ENCODE measurements at regions not wholly inside any gene's neighbourhood (a gene's known extent, or its start where the extent isn't known, plus 50 kb on each side); places are given as distances from the start of the nearest gene placed in this dataset.

- peak; percentile 78 for DNase-seq (ENCODE audit: low spot score)
These were observed 216.4 kb upstream of the DPP6 start for GRCh38 chr7:153835712-153836265.

GRCh38 chr7:153838591-153838990, 213.6 kb upstream of the DPP6 start:
- no peak for DNase-seq (ENCODE audit: low spot score)

- DNase-seq (ENCODE audit: low spot score), result no peak
These were observed 211.3 kb upstream of the DPP6 start for GRCh38 chr7:153840861-153841260.

GRCh38 chr7:153847828-153848227, 204.4 kb upstream of the DPP6 start:
- DNase-seq (ENCODE audit: low spot score), result no peak

- no peak for DNase-seq (ENCODE audit: low spot score)
These were observed 199.9 kb upstream of the DPP6 start for GRCh38 chr7:153852261-153852660.

- DNase-seq (ENCODE audit: low spot score), result no peak
These were observed 193.8 kb upstream of the DPP6 start for GRCh38 chr7:153858355-153858754.

- no peak for DNase-seq (ENCODE audit: low spot score)
These were observed 193.0 kb upstream of the DPP6 start for GRCh38 chr7:153859239-153859638.

GRCh38 chr7:153886506-153887441, 165.4 kb upstream of the DPP6 start:
- DNase-seq (ENCODE audit: low spot score), result peak; percentile 58

- DNase-seq (ENCODE audit: low spot score), result no peak
These were observed 164.2 kb upstream of the DPP6 start for GRCh38 chr7:153887749-153888569.

- no peak for DNase-seq (ENCODE audit: low spot score)
These were observed 160.2 kb upstream of the DPP6 start for GRCh38 chr7:153891990-153892389.

GRCh38 chr7:153902862-153903261, 149.3 kb upstream of the DPP6 start:
- no peak for DNase-seq (ENCODE audit: low spot score)

GRCh38 chr7:153912211-153912610, 140.0 kb upstream of the DPP6 start:
- DNase-seq (ENCODE audit: low spot score), result no peak

- no peak for DNase-seq (ENCODE audit: low spot score)
These were observed 132.1 kb upstream of the DPP6 start for GRCh38 chr7:153920126-153920525.

- no peak for DNase-seq (ENCODE audit: low spot score)
These were observed 131.3 kb upstream of the DPP6 start for GRCh38 chr7:153920897-153921296.

- DNase-seq (ENCODE audit: low spot score), result no peak
These were observed 130.8 kb upstream of the DPP6 start for GRCh38 chr7:153921408-153921807.

GRCh38 chr7:153930696-153931095, 121.5 kb upstream of the DPP6 start:
- DNase-seq (ENCODE audit: low spot score), result no peak

- no peak for DNase-seq (ENCODE audit: low spot score)
These were observed 118.2 kb upstream of the DPP6 start for GRCh38 chr7:153934048-153934447.

GRCh38 chr7:153934629-153935028, 117.6 kb upstream of the DPP6 start:
- peak; percentile 85 for DNase-seq (ENCODE audit: low spot score)

GRCh38 chr7:153935095-153935494, 117.1 kb upstream of the DPP6 start:
- DNase-seq (ENCODE audit: low spot score), result no peak

GRCh38 chr7:153938451-153938850, 113.7 kb upstream of the DPP6 start:
- DNase-seq (ENCODE audit: low spot score), result no peak

- no peak for DNase-seq (ENCODE audit: low spot score)
These were observed 113.0 kb upstream of the DPP6 start for GRCh38 chr7:153939177-153939576.

GRCh38 chr7:153939654-153940053, 112.5 kb upstream of the DPP6 start:
- DNase-seq (ENCODE audit: low spot score), result no peak

GRCh38 chr7:153941061-153941460, 111.1 kb upstream of the DPP6 start:
- DNase-seq (ENCODE audit: low spot score), result no peak
